Esophagus muscularis mucosa (tissue), 4 donors: ENCODE measurements at regions not wholly inside any gene's neighbourhood (a gene's known extent, or its start where the extent isn't known, plus 50 kb on each side); places are given as distances from the start of the nearest gene placed in this dataset.

Experiments
- DNase-seq: peaks from one replicate; pipeline ENCODE4 v3.0.0-alpha.2; 2017; ENCODE audit errors: extremely low spot score
- H3K27ac ChIP-seq, 4 donors: fragments of 200-600 bp; sonication (generic); replicated peaks in 1 of 4; 1 replicate in 3 of 4; 2 replicates in 1 of 4; pipeline ENCODE4 v1.5.1; 2016 to 2019; ENCODE audit warnings: mild to moderate bottlenecking in 1 of 4
- H3K27me3 ChIP-seq, 4 donors: fragments of 200-600 bp; sonication (generic); one replicate each; pipeline versions ENCODE4 v1.5.1 to v1.6.0; 2016 to 2019
- H3K36me3 ChIP-seq, 4 donors: fragments of 200-600 bp; sonication (generic); one replicate each; pipeline ENCODE4 v1.5.1; 2016 to 2019
- H3K4me1 ChIP-seq, 4 donors: fragments of 200-600 bp; sonication (generic); one replicate each; pipeline ENCODE4 v1.5.1; 2016 to 2019
- H3K4me3 ChIP-seq, 4 donors: fragments of 200-600 bp; sonication (generic); 1 replicate in 2 of 4; 2 replicates in 2 of 4; pipeline ENCODE4 v1.5.1; 2016 to 2019; ENCODE audit warnings: mild to moderate bottlenecking in 4 of 4, moderate library complexity in 1 of 4
- H3K9me3 ChIP-seq, 4 donors: fragments of 200-600 bp; sonication (generic); 1 replicate in 3 of 4; 2 replicates in 1 of 4; pipeline ENCODE4 v1.5.1; 2016 to 2019
- CTCF ChIP-seq, 3 experiments: fragments of 200-600 bp in 2 of 3; fragments of 450-650 bp in 1 of 3; sonication (generic) in 2 of 3; IDR thresholded peaks; one replicate each; pipeline ENCODE4 v1.5.1; 2017 to 2019; ENCODE audit warnings: antibody characterized with exemption in 3 of 3, mild to moderate bottlenecking in 2 of 3, moderate library complexity in 1 of 3
- EP300 ChIP-seq: sonication (generic); formaldehyde crosslinking; IDR thresholded peaks from one replicate; pipeline ENCODE4 v1.6.1; 2017; ENCODE audit warnings: antibody characterized with exemption
- POLR2A ChIP-seq: fragments of 450-650 bp; IDR thresholded peaks from one replicate; pipeline ENCODE4 v1.6.1; 2017; ENCODE audit warnings: antibody characterized with exemption, moderate library complexity, mild to moderate bottlenecking, low read depth
- POLR2AphosphoS5 ChIP-seq, 2 donors: sonication (generic); formaldehyde crosslinking; IDR thresholded peaks; one replicate each; pipeline ENCODE4 v1.6.1; 2017; ENCODE audit warnings: antibody characterized with exemption in 2 of 2
- WGBS: methylation state at CpG from one replicate; pipeline ENCODE4 v1.1.5; 2018; 5-methylcytosine and 5-hydroxymethylcytosine counted together
- intact Hi-C: fragments of 100-400 bp; cut with DNase I; formaldehyde crosslinking; loops from one replicate; pipeline ENCODE4 v1.15.1; 2023

GRCh38 chr2:128812183-128812940 is 493.7 kb upstream of the HS6ST1 start:
- TF ChIP-seq POLR2AphosphoS5 (IDR thresholded peaks at IDR 0.05) (no peak), POLR2A (no peak), CTCF (IDR thresholded peaks at IDR 0.05) (no peak), EP300 (no peak)
- 83% methylated on average over 11 of the region's 14 CpGs for WGBS
- H3K4me1 ChIP-seq = no peaks in the 10 kb centered on the region
- H3K27me3 ChIP-seq = peaks cover 0 to 9% (median 0%) of the 10 kb centered on the region in 4 donors
- no peak overlapping the region for H3K4me3 ChIP-seq
- no peaks in the 10 kb centered on the region for H3K36me3 ChIP-seq
- no peak overlapping the region for H3K27ac ChIP-seq
- no peaks in the 10 kb centered on the region for H3K9me3 ChIP-seq
- intact Hi-C loops = no loop called here
- peak; percentile 62 for DNase-seq

GRCh38 chr2:128813352-128814034 is 494.8 kb upstream of the HS6ST1 start:
- intact Hi-C loops = no loop called here

GRCh38 chr2:128815248-128815647 is 496.6 kb upstream of the HS6ST1 start:
- Histone ChIP-seq H3K4me1 (no peaks in the 10 kb centered on the region), H3K9me3 (no peaks in the 10 kb centered on the region), H3K36me3 (no peaks in the 10 kb centered on the region), H3K27me3 (peaks cover 0 to 12% (median 0%) of the 10 kb centered on the region in 4 donors), H3K4me3 (no peak overlapping the region), H3K27ac (no peak overlapping the region)
- TF ChIP-seq CTCF (IDR thresholded peaks at IDR 0.05) (no peak), EP300 (no peak), POLR2AphosphoS5 (IDR thresholded peaks at IDR 0.05) (no peak)
- intact Hi-C loops = no loop called here
- 90% methylated on average over 3 of the region's 3 CpGs for WGBS
- no peak for DNase-seq

More at GRCh38 chr2:128813352-128814034, 494.8 kb upstream of the HS6ST1 start:
- Histone ChIP-seq H3K36me3 (no peaks in the 10 kb centered on the region), H3K4me1 (no peaks in the 10 kb centered on the region), H3K27ac (no peak overlapping the region), H3K4me3 (no peak overlapping the region), H3K27me3 (peaks cover 0 to 12% (median 0%) of the 10 kb centered on the region in 4 donors), H3K9me3 (no peaks in the 10 kb centered on the region)
- TF ChIP-seq POLR2AphosphoS5 (IDR thresholded peaks at IDR 0.05) = no peak
- DNase-seq = peak; percentile 88
- 87% methylated on average over 7 of the region's 7 CpGs for WGBS

GRCh38 chr2:128817171-128817570 is 498.5 kb upstream of the HS6ST1 start:
- TF ChIP-seq EP300 (no peak), CTCF (IDR thresholded peaks at IDR 0.05) (no peak), POLR2AphosphoS5 (IDR thresholded peaks at IDR 0.05) (no peak), POLR2A (no peak)
- intact Hi-C loops = no loop called here
- WGBS = 43% methylated on average over 5 of the region's 5 CpGs

GRCh38 chr2:128817813-128818212 is 499.1 kb upstream of the HS6ST1 start:
- intact Hi-C loops = no loop called here
- 77% methylated on average over 6 of the region's 6 CpGs for WGBS
- Histone ChIP-seq H3K27me3 (peaks cover 0 to 16% (median 0%) of the 10 kb centered on the region in 4 donors), H3K9me3 (no peaks in the 10 kb centered on the region), H3K4me3 (no peak overlapping the region), H3K36me3 (no peaks in the 10 kb centered on the region), H3K4me1 (no peaks in the 10 kb centered on the region), H3K27ac (no peak overlapping the region)
- no peak for TF ChIP-seq POLR2AphosphoS5 (IDR thresholded peaks at IDR 0.05)
- no peak for DNase-seq

More at GRCh38 chr2:128817171-128817570, 498.5 kb upstream of the HS6ST1 start:
- Histone ChIP-seq H3K36me3 (no peaks in the 10 kb centered on the region), H3K4me3 (no peak overlapping the region), H3K27ac (no peak overlapping the region), H3K9me3 (no peaks in the 10 kb centered on the region), H3K27me3 (peaks cover 0 to 11% (median 0%) of the 10 kb centered on the region in 4 donors), H3K4me1 (no peaks in the 10 kb centered on the region)
- DNase-seq = peak; percentile 90
